Prostate gland (tissue), 2 donors: ENCODE measurements at regions not wholly inside any gene's neighbourhood (a gene's known extent, or its start where the extent isn't known, plus 50 kb on each side); places are given as distances from the start of the nearest gene placed in this dataset.

Experiments
- DNase-seq: peaks from one replicate; pipeline ENCODE4 v3.0.0-alpha.2; 2019; ENCODE audit warnings: low spot score
- H3K27ac ChIP-seq, 2 donors: fragments of 200-600 bp; sonication (generic); 2 replicates each; pipeline ENCODE4 v1.5.1; 2017 to 2019
- H3K27me3 ChIP-seq: fragments of 200-600 bp; sonication (generic); replicated peaks from 2 replicates; pipeline ENCODE4 v1.5.1; 2019; ENCODE audit not compliant: insufficient read depth
- H3K36me3 ChIP-seq, 2 donors: fragments of 200-600 bp; sonication (generic); 1 replicate in 1 of 2; 2 replicates in 1 of 2; pipeline versions ENCODE4 v1.5.1 to v1.8.1; 2017 to 2019
- H3K4me1 ChIP-seq: fragments of 200-600 bp; sonication (generic); replicated peaks from 2 replicates; pipeline ENCODE4 v1.5.1; 2019
- H3K4me3 ChIP-seq, 2 donors: fragments of 200-600 bp; sonication (generic); 2 replicates each; pipeline ENCODE4 v1.5.1; 2017 to 2019
- H3K9me3 ChIP-seq: fragments of 200-600 bp; sonication (generic); 2 replicates; pipeline ENCODE4 v1.5.1; 2017
- CTCF ChIP-seq, 4 experiments: fragments of 200-600 bp in 2 of 4; fragments of 450-650 bp in 2 of 4; sonication (generic) in 2 of 4; IDR thresholded peaks; 1 replicate in 3 of 4; 2 replicates in 1 of 4; pipeline ENCODE4 v1.5.1; 2016 to 2019; ENCODE audit warnings: antibody characterized with exemption in 4 of 4, mild to moderate bottlenecking in 2 of 4, moderate library complexity in 2 of 4
- POLR2A ChIP-seq: fragments of 450-650 bp; IDR thresholded peaks from one replicate; pipeline ENCODE4 v1.6.1; 2016; ENCODE audit warnings: antibody characterized with exemption, mild to moderate bottlenecking
- POLR2AphosphoS5 ChIP-seq: sonication (generic); formaldehyde crosslinking; IDR thresholded peaks from one replicate; pipeline ENCODE4 v1.6.1; 2017; ENCODE audit warnings: antibody characterized with exemption
- WGBS: methylation state at CpG from one replicate; pipeline ENCODE4 v1.1.5; 2018; 5-methylcytosine and 5-hydroxymethylcytosine counted together
- intact Hi-C: fragments of 100-400 bp; cut with DNase I; formaldehyde crosslinking; loops from one replicate; pipeline ENCODE4 v1.14.2; 2022

DNA sequence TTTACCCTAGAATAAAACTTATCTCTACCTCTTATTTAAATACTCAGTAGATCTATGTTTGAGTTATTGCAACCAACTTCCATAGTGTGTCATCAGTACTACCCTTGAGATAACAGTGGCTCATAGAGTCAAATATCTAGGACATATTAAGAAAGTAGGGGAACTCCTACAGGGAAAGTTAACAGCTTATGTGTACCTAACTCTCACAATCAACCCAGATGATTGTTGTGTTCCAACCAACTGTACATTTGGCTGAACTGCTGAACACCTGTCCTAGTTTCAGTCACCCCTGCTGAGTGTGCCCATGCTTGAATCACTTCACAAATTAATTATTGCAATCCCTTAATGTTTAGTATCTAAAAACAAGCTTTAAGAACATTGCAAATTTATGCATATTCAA is 244.2 kb upstream of the GRID2 start:
- no peak overlapping the region for H3K27ac ChIP-seq
- no peak for DNase-seq
- H3K27me3 ChIP-seq = no peaks in the 10 kb centered on the region
- intact Hi-C loops = no loop called here
- no peaks in the 10 kb centered on the region for H3K4me1 ChIP-seq
- no peaks in the 10 kb centered on the region for H3K9me3 ChIP-seq
- no peaks in the 10 kb centered on the region for H3K36me3 ChIP-seq
- no peak overlapping the region for H3K4me3 ChIP-seq
- TF ChIP-seq CTCF (IDR thresholded peaks at IDR 0.05) (no peak), POLR2AphosphoS5 (no peak), POLR2A (no peak)

- WGBS = 88% methylated on average over 2 of the region's 2 CpGs
- H3K27me3 ChIP-seq = no peaks in the 10 kb centered on the region
- intact Hi-C loops = no loop called here
- no peaks in the 10 kb centered on the region for H3K36me3 ChIP-seq
- DNase-seq = no peak
- H3K4me1 ChIP-seq = no peaks in the 10 kb centered on the region
- no peaks in the 10 kb centered on the region for H3K9me3 ChIP-seq
- TF ChIP-seq CTCF (IDR thresholded peaks at IDR 0.05) (no peak), POLR2AphosphoS5 (no peak), POLR2A (no peak)
- no peak overlapping the region for H3K27ac ChIP-seq
- H3K4me3 ChIP-seq = no peak overlapping the region
Observed at GRCh38 chr4:92060333-92060732, 243.4 kb upstream of the GRID2 start.

DNA sequence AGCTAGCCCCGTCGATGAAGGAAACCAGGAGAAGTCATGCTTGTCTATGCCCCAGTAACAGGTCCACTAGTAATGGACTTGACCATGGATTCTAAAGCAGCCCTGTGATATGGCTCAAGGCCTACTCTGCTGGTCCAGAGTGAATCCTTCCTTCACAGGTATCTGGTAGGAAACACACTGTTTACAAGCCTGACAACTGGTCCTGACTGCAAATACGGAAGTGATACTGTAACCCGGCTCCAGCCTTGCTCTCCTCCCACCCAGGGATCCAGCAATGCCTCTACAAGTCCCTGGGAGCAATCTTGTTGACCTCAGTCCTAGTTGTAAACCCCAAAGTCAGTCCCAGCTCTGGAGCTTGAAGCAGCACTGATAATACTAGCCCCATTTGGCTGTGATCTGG is 239.2 kb upstream of the GRID2 start:
- Histone ChIP-seq H3K36me3 (no peaks in the 10 kb centered on the region), H3K27me3 (no peaks in the 10 kb centered on the region), H3K27ac (no peak overlapping the region), H3K9me3 (no peaks in the 10 kb centered on the region), H3K4me1 (no peaks in the 10 kb centered on the region), H3K4me3 (no peak overlapping the region)
- TF ChIP-seq POLR2AphosphoS5 (no peak), POLR2A (no peak), CTCF (IDR thresholded peaks at IDR 0.05) (no peak)
- no peak for DNase-seq
- intact Hi-C loops = no loop called here
- 97% methylated on average over 4 of the region's 4 CpGs for WGBS

DNA sequence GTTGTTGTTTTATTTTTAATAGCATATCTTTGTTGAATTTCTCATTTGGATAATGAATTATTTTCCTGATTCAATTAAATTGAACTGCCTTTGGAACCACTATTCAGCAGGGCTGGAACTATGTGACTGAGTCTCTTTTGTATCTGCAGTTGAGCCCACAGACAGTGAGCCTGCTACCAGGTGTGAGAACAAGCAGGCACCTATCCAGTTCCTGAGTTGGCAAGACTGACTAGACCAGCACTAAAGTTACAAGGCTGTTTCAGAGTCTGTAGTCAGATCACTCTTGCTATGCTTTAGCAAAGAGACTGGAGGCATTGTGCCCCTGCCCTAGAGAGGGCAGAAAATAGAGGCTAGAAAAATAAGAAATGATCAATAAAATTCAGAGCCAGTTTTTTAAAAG is 237.3 kb upstream of the GRID2 start:
- H3K4me3 ChIP-seq = no peak overlapping the region
- no peak for TF ChIP-seq POLR2AphosphoS5
- no peak for TF ChIP-seq CTCF (IDR thresholded peaks at IDR 0.05)
- no peak for TF ChIP-seq POLR2A
- intact Hi-C loops = no loop called here

GRCh38 chr4:92071587-92071986 is 232.2 kb upstream of the GRID2 start:
- no peaks in the 10 kb centered on the region for H3K36me3 ChIP-seq
- no peak overlapping the region for H3K27ac ChIP-seq
- TF ChIP-seq POLR2AphosphoS5 = no peak
- TF ChIP-seq CTCF (IDR thresholded peaks at IDR 0.05) = no peak
- TF ChIP-seq POLR2A = no peak
- no peaks in the 10 kb centered on the region for H3K4me1 ChIP-seq
- H3K9me3 ChIP-seq = no peaks in the 10 kb centered on the region
- no peak overlapping the region for H3K4me3 ChIP-seq
- 100% methylated on average over 1 of the region's 1 CpG for WGBS
- no peak for DNase-seq
- H3K27me3 ChIP-seq = no peaks in the 10 kb centered on the region
- intact Hi-C loops = no loop called here

More for the DNA sequence above, 237.3 kb upstream of the GRID2 start:
- Histone ChIP-seq H3K36me3 (no peaks in the 10 kb centered on the region), H3K4me1 (no peaks in the 10 kb centered on the region), H3K9me3 (no peaks in the 10 kb centered on the region), H3K27ac (no peak overlapping the region), H3K27me3 (no peaks in the 10 kb centered on the region)
- DNase-seq = peak; percentile 14
